Bronchial epithelial cell (primary cell): ENCODE measurements at regions not wholly inside any gene's neighbourhood (a gene's known extent, or its start where the extent isn't known, plus 50 kb on each side); places are given as distances from the start of the nearest gene placed in this dataset.

Experiments used
- DNase-seq: peaks from one replicate; pipeline ENCODE4 v3.0.0-alpha.2; 2010; ENCODE audit warnings: low read depth
- FAIRE-seq: peaks from 2 replicates; lab custom pipeline; 2011; peaks lifted over from hg19 to GRCh38; lab: Jason Lieb, UNC
- H3K27me3 ChIP-seq: 2 replicates; pipeline ENCODE4 v1.5.1; 2011; ENCODE audit warnings: low read length; ENCODE audit not compliant: control insufficient read depth, insufficient read depth
- H3K36me3 ChIP-seq: 2 replicates; pipeline ENCODE4 v1.5.1; 2011; ENCODE audit warnings: low read length; ENCODE audit not compliant: control insufficient read depth, insufficient read depth
- H3K4me3 ChIP-seq: 2 replicates; pipeline ENCODE4 v1.5.1; 2011; ENCODE audit warnings: mild to moderate bottlenecking, low read depth, low read length, control low read depth
- CTCF ChIP-seq: IDR thresholded peaks from 2 replicates; pipeline ENCODE4 v1.5.1; 2011; ENCODE audit warnings: mild to moderate bottlenecking, moderate library complexity, low read length, control low read depth, inconsistent platforms; ENCODE audit not compliant: insufficient read depth, severe bottlenecking

GRCh38 chr12:97616946-97617345 lies 154.3 kb downstream of the RMST start:
- FAIRE-seq (no peak), DNase-seq (no peak)
- Histone ChIP-seq H3K27me3 (no peaks in the 10 kb centered on the region), H3K4me3 (no peak overlapping the region), H3K36me3 (no peaks in the 10 kb centered on the region)
- TF ChIP-seq CTCF, result no peak

- no peak overlapping the region for H3K4me3 ChIP-seq
- no peaks in the 10 kb centered on the region for H3K27me3 ChIP-seq
- no peak for DNase-seq
- no peaks in the 10 kb centered on the region for H3K36me3 ChIP-seq
- FAIRE-seq, result no peak
- no peak for TF ChIP-seq CTCF
These were observed 166.4 kb downstream of the RMST start for GRCh38 chr12:97628962-97629361.

- DNase-seq (no peak), FAIRE-seq (no peak)
- H3K4me3 ChIP-seq, result no peak overlapping the region
- H3K36me3 ChIP-seq, result no peaks in the 10 kb centered on the region
- no peaks in the 10 kb centered on the region for H3K27me3 ChIP-seq
- TF ChIP-seq CTCF, result no peak
These were observed 166.8 kb downstream of the RMST start for GRCh38 chr12:97629382-97629781.

GRCh38 chr12:97630356-97630755 lies 167.8 kb downstream of the RMST start:
- Histone ChIP-seq H3K27me3 (no peaks in the 10 kb centered on the region), H3K36me3 (no peaks in the 10 kb centered on the region), H3K4me3 (no peak overlapping the region)
- FAIRE-seq, result no peak
- no peak for TF ChIP-seq CTCF
- no peak for DNase-seq

GRCh38 chr12:97630875-97631274 lies 168.3 kb downstream of the RMST start:
- no peaks in the 10 kb centered on the region for H3K36me3 ChIP-seq
- TF ChIP-seq CTCF, result no peak
- no peak for FAIRE-seq
- DNase-seq, result no peak
- H3K27me3 ChIP-seq, result no peaks in the 10 kb centered on the region
- no peak overlapping the region for H3K4me3 ChIP-seq

- DNase-seq, result no peak
- Histone ChIP-seq H3K36me3 (no peaks in the 10 kb centered on the region), H3K4me3 (no peak overlapping the region), H3K27me3 (no peaks in the 10 kb centered on the region)
- FAIRE-seq, result no peak
- no peak for TF ChIP-seq CTCF
These were observed 175.2 kb downstream of the RMST start for GRCh38 chr12:97637770-97638169.
